C4-2B (cell line): ENCODE measurements at regions not wholly inside any gene's neighbourhood (a gene's known extent, or its start where the extent isn't known, plus 50 kb on each side); places are given as distances from the start of the nearest gene placed in this dataset.

Experiments
- H3K27ac ChIP-seq: fragments of 450-650 bp; 2 replicates; pipeline ENCODE4 v1.5.1; 2017
- CTCF ChIP-seq: fragments of 450-650 bp; conservative IDR thresholded peaks from 2 replicates; pipeline ENCODE4 v1.5.1; 2017; ENCODE audit warnings: mild to moderate bottlenecking
- ZFX ChIP-seq: fragments of 450-650 bp; IDR thresholded peaks from 2 replicates; pipeline ENCODE4 v1.6.1; 2017

DNA sequence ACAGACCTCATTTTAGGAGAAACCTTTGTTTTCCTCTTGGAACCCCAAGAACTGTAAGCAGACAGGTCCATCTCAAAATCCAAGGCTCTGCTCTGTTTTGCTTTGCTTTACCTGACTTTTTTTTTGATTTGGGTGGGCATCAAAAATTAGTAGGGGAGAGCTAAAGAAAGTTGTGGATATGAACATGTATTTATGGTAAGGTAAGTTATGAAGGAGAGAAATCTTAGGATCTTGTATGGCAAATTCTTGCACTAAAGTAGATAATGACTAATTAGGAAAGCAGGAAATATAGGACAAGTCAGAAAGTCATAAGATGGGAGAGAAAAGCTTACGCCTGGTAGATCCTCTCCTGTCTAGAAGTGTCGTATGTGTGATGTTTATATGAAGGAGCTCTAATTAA lies 116.1 kb upstream of the VPREB1 start:
- TF ChIP-seq ZFX (no peak), CTCF (no peak)
- H3K27ac ChIP-seq: no peak overlapping the region

DNA sequence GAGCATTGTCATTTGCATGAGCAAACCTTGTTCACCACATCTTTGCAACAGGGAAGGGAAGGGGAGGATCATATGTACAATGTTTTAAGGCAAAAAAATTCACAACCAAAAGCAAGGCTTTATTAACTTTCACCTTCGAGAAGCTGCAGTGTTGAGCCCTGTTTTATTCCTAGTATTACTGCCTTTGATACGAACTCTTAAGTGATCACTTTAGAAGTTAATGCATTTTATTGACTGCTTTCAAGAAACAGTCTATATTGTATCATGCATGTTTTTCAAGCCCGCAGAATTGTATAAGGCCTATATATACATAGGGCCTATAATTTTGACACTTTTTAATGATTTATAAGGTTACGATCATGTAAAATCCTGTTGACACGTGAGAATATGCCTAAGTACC lies 117.5 kb upstream of the VPREB1 start:
- no peak overlapping the region for H3K27ac ChIP-seq
- TF ChIP-seq CTCF: no peak
- no peak for TF ChIP-seq ZFX

DNA sequence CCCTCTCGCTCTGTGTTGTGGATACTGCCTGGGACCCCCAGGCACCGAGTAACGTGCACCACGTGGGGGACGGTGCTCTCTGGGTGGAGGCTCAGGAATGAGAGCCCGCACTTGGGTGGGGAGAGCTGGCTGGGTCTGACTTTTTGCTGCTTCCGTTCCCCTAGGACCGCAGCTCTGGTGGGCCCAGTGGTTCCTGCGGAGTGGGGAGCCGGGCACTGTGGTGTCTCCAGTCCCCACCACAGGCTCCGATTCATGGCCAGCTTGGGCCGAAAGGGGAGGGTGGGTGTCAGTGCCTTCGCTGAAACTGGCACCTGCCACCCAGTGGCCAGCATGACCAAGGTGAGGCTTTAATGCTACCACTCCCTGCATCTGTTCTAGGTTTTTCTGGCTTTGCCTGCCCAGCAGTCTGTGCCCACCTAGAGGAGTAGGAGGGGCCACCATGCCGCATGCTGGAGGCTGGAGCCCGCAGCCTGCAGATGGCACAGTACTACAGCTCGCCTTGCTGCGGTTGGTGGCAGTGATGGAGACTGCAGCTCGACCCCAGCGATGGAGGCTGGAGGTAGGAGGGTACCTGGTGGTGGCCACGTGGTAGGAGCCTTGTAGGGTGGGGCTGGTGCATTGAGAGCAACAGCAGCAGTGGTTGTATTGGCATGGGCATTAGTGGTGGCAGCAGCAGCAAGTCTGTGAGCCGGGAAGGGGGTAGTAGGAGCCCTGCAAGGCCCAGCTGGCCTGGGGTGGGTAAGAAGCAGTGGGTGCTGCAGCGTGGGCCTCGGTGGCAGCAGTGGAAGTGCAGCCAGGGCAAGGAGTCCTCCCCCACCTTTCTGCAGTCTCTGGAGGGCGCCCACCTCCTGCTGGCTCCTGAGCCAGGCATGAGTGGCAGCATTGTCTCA lies 118.8 kb upstream of the VPREB1 start:
- no peak overlapping the region for H3K27ac ChIP-seq
- no peak; the same call in 1 of the 2 replicates for TF ChIP-seq CTCF
- no peak for TF ChIP-seq ZFX

DNA sequence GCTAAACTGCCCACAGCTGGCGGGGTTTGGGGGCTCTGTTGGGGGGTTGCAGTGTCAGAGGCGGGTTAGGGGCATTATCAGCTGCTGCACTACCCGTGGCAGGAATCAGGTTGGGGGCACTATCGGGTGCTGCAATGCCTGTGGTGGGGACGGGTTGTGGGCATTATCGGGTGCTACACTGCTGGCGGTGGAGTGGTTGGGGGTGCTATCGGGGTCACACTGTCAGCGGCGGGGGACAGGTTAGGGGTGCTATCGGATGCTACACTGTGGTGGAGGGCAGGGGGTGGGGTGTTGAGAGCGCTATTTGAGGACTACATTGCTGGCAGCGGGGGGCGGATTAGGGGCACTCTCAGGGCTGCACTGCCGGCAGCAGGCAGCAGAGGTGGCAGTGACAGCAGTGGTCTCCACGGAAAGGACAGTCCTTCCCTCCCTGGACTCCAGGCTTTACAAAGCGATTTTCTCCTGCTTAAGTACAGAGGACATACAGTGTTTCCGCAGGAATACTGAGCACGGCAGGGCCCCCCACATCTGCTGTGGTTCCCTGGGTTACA lies 119.5 kb upstream of the VPREB1 start:
- no peak overlapping the region for H3K27ac ChIP-seq
- TF ChIP-seq ZFX: no peak
- TF ChIP-seq CTCF: no peak

DNA sequence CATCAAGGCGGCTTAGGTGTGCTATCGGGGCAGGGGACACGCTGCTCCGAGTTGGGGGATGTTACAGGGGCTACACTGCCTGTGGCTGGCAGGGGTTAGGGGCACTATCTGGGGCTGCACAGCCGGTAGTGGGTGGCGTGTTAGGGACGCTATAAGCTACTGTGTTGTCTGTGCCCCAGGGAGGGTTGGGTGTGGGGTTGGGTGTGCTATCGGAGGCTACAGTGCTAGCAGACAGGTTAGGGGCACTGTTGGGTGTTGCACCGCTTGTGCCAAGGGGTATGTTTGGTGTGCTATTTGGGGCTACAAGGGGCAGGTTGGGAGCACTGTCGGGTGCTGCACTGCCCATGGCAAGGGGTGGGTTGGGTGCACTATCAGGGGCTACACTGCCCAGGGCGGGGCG lies 120.2 kb upstream of the VPREB1 start:
- TF ChIP-seq ZFX (no peak), CTCF (no peak)
- no peak overlapping the region for H3K27ac ChIP-seq

GRCh38 chr22:22123960-22124278 lies 120.7 kb upstream of the VPREB1 start:
- H3K27ac ChIP-seq: no peak overlapping the region
- TF ChIP-seq ZFX (no peak), CTCF (no peak)

GRCh38 chr22:22123118-22123959 lies 121.2 kb upstream of the VPREB1 start:
- H3K27ac ChIP-seq: no peak overlapping the region
- TF ChIP-seq ZFX: no peak
- TF ChIP-seq CTCF: no peak
